ENCODE measurements at regions not wholly inside any gene's neighbourhood (a gene's known extent, or its start where the extent isn't known, plus 50 kb on each side); places are given as distances from the start of the nearest gene placed in this dataset.

DNA sequence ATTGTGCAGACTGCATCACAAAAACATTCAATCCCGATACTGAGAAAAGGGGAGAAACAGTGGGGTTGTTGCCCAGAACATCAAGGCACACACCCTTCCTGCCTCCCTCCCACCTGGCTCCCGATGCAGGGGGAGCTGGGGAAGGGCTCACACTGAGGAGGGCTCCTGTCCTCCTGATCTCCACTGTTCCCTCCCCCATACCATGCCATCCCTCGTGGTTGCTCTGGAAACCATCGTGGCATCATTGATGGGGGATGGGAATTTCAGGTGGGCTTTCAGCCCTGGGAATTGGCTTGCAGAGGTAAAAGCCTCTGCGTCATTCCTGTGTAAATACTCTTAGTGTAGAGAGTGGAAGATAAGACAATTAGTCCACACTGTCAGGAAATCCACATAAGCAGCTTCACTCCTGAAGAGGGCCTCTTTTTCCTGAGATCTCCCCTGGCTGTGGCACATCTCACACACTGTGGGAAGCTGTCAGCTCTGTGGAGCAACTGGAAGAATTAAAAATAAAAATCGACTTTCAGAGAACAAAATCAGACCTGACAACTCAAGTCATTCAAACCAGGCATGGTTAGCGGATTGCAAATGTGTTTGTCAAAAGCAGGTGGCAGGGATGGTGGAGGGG, 176.0 kb downstream of the CHST1 start:
- H3K4me1 Mint-ChIP-seq (ENCODE audit: low read depth, unreplicated experiment): peaks cover 5% of the 10 kb centered on the region
- no peak overlapping the region for H3K4me3 Mint-ChIP-seq (ENCODE audit: unreplicated experiment)
- no peaks in the 10 kb centered on the region for H3K36me3 Mint-ChIP-seq (ENCODE audit: insufficient read depth, unreplicated experiment)
- ChIA-PET POLR2A (no interaction called here), CTCF (no interaction called here)
- no peaks in the 10 kb centered on the region; the same call in 1 of the 2 replicates for H3K27me3 ChIP-seq (replicated peaks; ENCODE audit: control insufficient read depth, insufficient read depth, low read length)
- no peak for DNase-seq
- H3K9me3 ChIP-seq: no peaks in the 10 kb centered on the region
- TF ChIP-seq CTCF (IDR thresholded peaks at IDR 0.05; ENCODE audit: insufficient read depth in 1 of 2, low read depth in 1 of 2, low read length in 1 of 2, severe bottlenecking in 1 of 2, unreplicated experiment in 1 of 2): no peak
- H3K27ac Mint-ChIP-seq (ENCODE audit: unreplicated experiment): no peak overlapping the region
- peaks cover 25% of the 10 kb centered on the region for H3K27me3 Mint-ChIP-seq (ENCODE audit: insufficient read depth, unreplicated experiment)
- no TSS peak for BruUV-seq (replicated peaks)
- H3K9me3 Mint-ChIP-seq (ENCODE audit: unreplicated experiment): peaks cover 8% of the 10 kb centered on the region
- intact Hi-C loops (cut with micrococcal nuclease; ENCODE audit: unreplicated experiment): no loop called here
- H3K4me3 ChIP-seq (ENCODE audit: low read depth, low read length): no peak overlapping the region
- H3K36me3 ChIP-seq (ENCODE audit: control insufficient read depth, insufficient read depth, low read length): no peaks in the 10 kb centered on the region
- H3K4me1 ChIP-seq: no peaks in the 10 kb centered on the region

DNA sequence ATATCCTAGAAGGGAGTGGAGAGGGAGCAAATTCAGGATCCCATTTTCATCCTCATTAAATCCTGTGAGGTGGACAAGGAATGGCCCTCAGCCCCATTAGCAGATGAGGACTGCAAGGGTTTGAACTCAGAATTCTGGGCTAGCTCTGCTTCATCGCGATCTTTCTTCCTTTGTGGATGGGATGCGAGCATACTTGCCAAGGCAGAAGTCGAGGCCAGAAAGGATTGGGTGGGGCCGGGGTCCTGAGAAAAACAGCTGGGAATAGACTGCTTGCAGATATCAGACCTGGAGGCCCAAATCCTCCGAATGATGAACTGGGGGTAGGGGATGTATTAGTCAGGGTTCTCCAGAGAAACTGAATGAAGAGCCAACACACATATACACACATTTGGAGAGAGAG, 179.0 kb downstream of the CHST1 start:
- no peaks in the 10 kb centered on the region for H3K36me3 ChIP-seq (ENCODE audit: control insufficient read depth, insufficient read depth, low read length)
- H3K4me3 Mint-ChIP-seq (ENCODE audit: unreplicated experiment): no peak overlapping the region
- no peak for DNase-seq
- intact Hi-C loops (cut with micrococcal nuclease; ENCODE audit: unreplicated experiment): no loop called here
- TF ChIP-seq CTCF (IDR thresholded peaks at IDR 0.05; ENCODE audit: insufficient read depth in 1 of 2, low read depth in 1 of 2, low read length in 1 of 2, severe bottlenecking in 1 of 2, unreplicated experiment in 1 of 2): no peak
- H3K9me3 Mint-ChIP-seq (ENCODE audit: unreplicated experiment): no peaks in the 10 kb centered on the region
- no peaks in the 10 kb centered on the region for H3K4me1 ChIP-seq
- H3K4me1 Mint-ChIP-seq (ENCODE audit: low read depth, unreplicated experiment): peaks cover 5% of the 10 kb centered on the region
- no peak overlapping the region for H3K27ac Mint-ChIP-seq (ENCODE audit: unreplicated experiment)
- ChIA-PET CTCF (no interaction called here), POLR2A (no interaction called here)
- H3K36me3 Mint-ChIP-seq (ENCODE audit: insufficient read depth, unreplicated experiment): no peaks in the 10 kb centered on the region
- no TSS peak for BruUV-seq (replicated peaks)
- H3K9me3 ChIP-seq: no peaks in the 10 kb centered on the region
- H3K27me3 Mint-ChIP-seq (ENCODE audit: insufficient read depth, unreplicated experiment): peaks cover 35% of the 10 kb centered on the region
- H3K27me3 ChIP-seq (replicated peaks; ENCODE audit: control insufficient read depth, insufficient read depth, low read length): peaks cover 5% of the 10 kb centered on the region
- H3K4me3 ChIP-seq (ENCODE audit: low read depth, low read length): no peak overlapping the region

GRCh38 chr11:45485070-45485707, 180.2 kb downstream of the CHST1 start:
- no peak for DNase-seq
- Mint-ChIP-seq H3K27ac (ENCODE audit: unreplicated experiment) (no peak overlapping the region), H3K4me3 (ENCODE audit: unreplicated experiment) (no peak overlapping the region), H3K9me3 (ENCODE audit: unreplicated experiment) (no peaks in the 10 kb centered on the region), H3K4me1 (ENCODE audit: low read depth, unreplicated experiment) (peaks cover 5% of the 10 kb centered on the region), H3K36me3 (ENCODE audit: insufficient read depth, unreplicated experiment) (no peaks in the 10 kb centered on the region), H3K27me3 (ENCODE audit: insufficient read depth, unreplicated experiment) (peaks cover 37% of the 10 kb centered on the region)
- Histone ChIP-seq H3K9me3 (no peaks in the 10 kb centered on the region), H3K27me3 (replicated peaks; ENCODE audit: control insufficient read depth, insufficient read depth, low read length) (peaks cover 6% of the 10 kb centered on the region), H3K4me1 (no peaks in the 10 kb centered on the region), H3K36me3 (ENCODE audit: control insufficient read depth, insufficient read depth, low read length) (no peaks in the 10 kb centered on the region), H3K4me3 (ENCODE audit: low read depth, low read length) (no peak overlapping the region)
- ChIA-PET POLR2A (no interaction called here), CTCF (no interaction called here)
- intact Hi-C loops (cut with micrococcal nuclease; ENCODE audit: unreplicated experiment): no loop called here
- no TSS peak for BruUV-seq (replicated peaks)
- TF ChIP-seq CTCF (IDR thresholded peaks at IDR 0.05; ENCODE audit: insufficient read depth in 1 of 2, low read depth in 1 of 2, low read length in 1 of 2, severe bottlenecking in 1 of 2, unreplicated experiment in 1 of 2): no peak

Measured in Caco-2 (cell line).